ENCODE measurements at regions not wholly inside any gene's neighbourhood (a gene's known extent, or its start where the extent isn't known, plus 50 kb on each side); places are given as distances from the start of the nearest gene placed in this dataset.
"Not testable (repeated sequence)": the region's sequence is repeated elsewhere in the genome, so short reads cannot be mapped to it uniquely, and the experiment has no call there.

GRCh38 chr14:106094654-106095189, 568.3 kb downstream of the TMEM121 start:
- Mint-ChIP-seq H3K36me3 (ENCODE audit: low read depth) (no peaks in the 10 kb centered on the region), H3K9me3 (no peaks in the 10 kb centered on the region), H3K27me3 (ENCODE audit: insufficient read depth) (no peaks in the 10 kb centered on the region), H3K4me3 (no peak overlapping the region), H3K27ac (no peak overlapping the region), H3K4me1 (ENCODE audit: low read depth) (no peaks in the 10 kb centered on the region)
- no peak for TF ChIP-seq CTCF (IDR thresholded peaks at IDR 0.05)
- DNase-seq, result no peak

- no peak overlapping the region for H3K27ac Mint-ChIP-seq
- no peaks in the 10 kb centered on the region for H3K36me3 Mint-ChIP-seq (ENCODE audit: low read depth)
- H3K9me3 Mint-ChIP-seq, result no peaks in the 10 kb centered on the region
- no peaks in the 10 kb centered on the region for H3K27me3 Mint-ChIP-seq (ENCODE audit: insufficient read depth)
- no peak overlapping the region for H3K4me3 Mint-ChIP-seq
- H3K4me1 Mint-ChIP-seq (ENCODE audit: low read depth), result no peaks in the 10 kb centered on the region
- DNase-seq, result no peak
- TF ChIP-seq CTCF (IDR thresholded peaks at IDR 0.05), result no peak
Measured at GRCh38 chr14:106107703-106108102, 581.3 kb downstream of the TMEM121 start.

- Mint-ChIP-seq H3K9me3 (no peaks in the 10 kb centered on the region), H3K27ac (no peak overlapping the region), H3K36me3 (ENCODE audit: low read depth) (no peaks in the 10 kb centered on the region), H3K27me3 (ENCODE audit: insufficient read depth) (no peaks in the 10 kb centered on the region), H3K4me3 (no peak overlapping the region), H3K4me1 (ENCODE audit: low read depth) (no peaks in the 10 kb centered on the region)
- no peak for DNase-seq
- no peak for TF ChIP-seq CTCF (IDR thresholded peaks at IDR 0.05)
Measured at GRCh38 chr14:106109337-106109736, 583.0 kb downstream of the TMEM121 start.

GRCh38 chr14:106115401-106115800, 589.0 kb downstream of the TMEM121 start:
- DNase-seq, result no peak
- TF ChIP-seq CTCF (IDR thresholded peaks at IDR 0.05), result no peak
- H3K4me1 Mint-ChIP-seq (ENCODE audit: low read depth), result no peaks in the 10 kb centered on the region
- H3K4me3 Mint-ChIP-seq, result no peak overlapping the region
- H3K27me3 Mint-ChIP-seq (ENCODE audit: insufficient read depth), result peaks cover 2% of the 10 kb centered on the region
- H3K36me3 Mint-ChIP-seq (ENCODE audit: low read depth), result no peaks in the 10 kb centered on the region; the same call in 1 of the 2 replicates
- H3K9me3 Mint-ChIP-seq, result peaks cover 28% of the 10 kb centered on the region
- no peak overlapping the region for H3K27ac Mint-ChIP-seq

GRCh38 chr14:106116339-106116930, 590.1 kb downstream of the TMEM121 start:
- not testable (repeated sequence) for H3K4me1 Mint-ChIP-seq (ENCODE audit: low read depth); DNase-seq; H3K27ac Mint-ChIP-seq; H3K4me3 Mint-ChIP-seq; H3K27me3 Mint-ChIP-seq (ENCODE audit: insufficient read depth); H3K36me3 Mint-ChIP-seq (ENCODE audit: low read depth)
- H3K9me3 Mint-ChIP-seq, result peaks cover 36% of the 10 kb centered on the region

- no peak for DNase-seq
- peaks cover 3% of the 10 kb centered on the region for H3K27me3 Mint-ChIP-seq (ENCODE audit: insufficient read depth)
- no peaks in the 10 kb centered on the region for H3K4me1 Mint-ChIP-seq (ENCODE audit: low read depth)
- H3K4me3 Mint-ChIP-seq, result no peak overlapping the region
- no peak overlapping the region for H3K27ac Mint-ChIP-seq
- peaks cover 62% of the 10 kb centered on the region for H3K9me3 Mint-ChIP-seq
- TF ChIP-seq CTCF (IDR thresholded peaks at IDR 0.05), result no peak
- no peaks in the 10 kb centered on the region; the same call in 1 of the 2 replicates for H3K36me3 Mint-ChIP-seq (ENCODE audit: low read depth)
Measured at GRCh38 chr14:106120101-106120500, 593.7 kb downstream of the TMEM121 start.
